ENCODE measurements at regions not wholly inside any gene's neighbourhood (a gene's known extent, or its start where the extent isn't known, plus 50 kb on each side); places are given as distances from the start of the nearest gene placed in this dataset.

GRCh38 chr3:177468331-177468730 is 271.0 kb upstream of the TBL1XR1 start:
- intact Hi-C loops (cut with micrococcal nuclease) = no loop called here
- Mint-ChIP-seq H3K27ac (no peak overlapping the region), H3K27me3 (ENCODE audit: low read depth) (no peaks in the 10 kb centered on the region), H3K4me1 (ENCODE audit: low read depth) (no peaks in the 10 kb centered on the region), H3K9me3 (peaks cover 4% of the 10 kb centered on the region), H3K36me3 (ENCODE audit: low read depth) (no peaks in the 10 kb centered on the region), H3K4me3 (ENCODE audit: low read depth) (no peak overlapping the region)
- DNase-seq (ENCODE audit: low spot score) = no peak

- Mint-ChIP-seq H3K4me1 (ENCODE audit: low read depth) (no peaks in the 10 kb centered on the region), H3K27me3 (ENCODE audit: low read depth) (no peaks in the 10 kb centered on the region), H3K27ac (no peak overlapping the region), H3K36me3 (ENCODE audit: low read depth) (no peaks in the 10 kb centered on the region), H3K9me3 (peaks cover 4% of the 10 kb centered on the region), H3K4me3 (ENCODE audit: low read depth) (no peak overlapping the region)
- intact Hi-C loops (cut with micrococcal nuclease) = no loop called here
- no peak for DNase-seq (ENCODE audit: low spot score)
These were observed 271.5 kb upstream of the TBL1XR1 start for GRCh38 chr3:177468816-177469215.

GRCh38 chr3:177469216-177469615 is 271.9 kb upstream of the TBL1XR1 start:
- intact Hi-C loops (cut with micrococcal nuclease) = no loop called here
- no peaks in the 10 kb centered on the region for H3K27me3 Mint-ChIP-seq (ENCODE audit: low read depth)

GRCh38 chr3:177470197-177470941 is 273.1 kb upstream of the TBL1XR1 start:
- intact Hi-C loops (cut with micrococcal nuclease) = no loop called here
- no peak overlapping the region for H3K27ac Mint-ChIP-seq
- H3K27me3 Mint-ChIP-seq (ENCODE audit: low read depth) = no peaks in the 10 kb centered on the region
- no peak overlapping the region for H3K4me3 Mint-ChIP-seq (ENCODE audit: low read depth)
- no peaks in the 10 kb centered on the region for H3K36me3 Mint-ChIP-seq (ENCODE audit: low read depth)
- DNase-seq (ENCODE audit: low spot score) = no peak
- no peaks in the 10 kb centered on the region for H3K4me1 Mint-ChIP-seq (ENCODE audit: low read depth)
- peaks cover 4% of the 10 kb centered on the region for H3K9me3 Mint-ChIP-seq

More at GRCh38 chr3:177469216-177469615, 271.9 kb upstream of the TBL1XR1 start:
- Mint-ChIP-seq H3K4me3 (ENCODE audit: low read depth) (no peak overlapping the region), H3K4me1 (ENCODE audit: low read depth) (no peaks in the 10 kb centered on the region), H3K36me3 (ENCODE audit: low read depth) (no peaks in the 10 kb centered on the region), H3K9me3 (peaks cover 4% of the 10 kb centered on the region), H3K27ac (no peak overlapping the region)
- no peak for DNase-seq (ENCODE audit: low spot score)

- H3K36me3 Mint-ChIP-seq (ENCODE audit: low read depth) = no peaks in the 10 kb centered on the region
- no peaks in the 10 kb centered on the region for H3K4me1 Mint-ChIP-seq (ENCODE audit: low read depth)
- H3K9me3 Mint-ChIP-seq = peaks cover 4% of the 10 kb centered on the region
- no peak overlapping the region for H3K4me3 Mint-ChIP-seq (ENCODE audit: low read depth)
- H3K27me3 Mint-ChIP-seq (ENCODE audit: low read depth) = no peaks in the 10 kb centered on the region
- no peak for DNase-seq (ENCODE audit: low spot score)
- intact Hi-C loops (cut with micrococcal nuclease) = no loop called here
- H3K27ac Mint-ChIP-seq = no peak overlapping the region
These were observed 274.6 kb upstream of the TBL1XR1 start for GRCh38 chr3:177471733-177472480.

DNA sequence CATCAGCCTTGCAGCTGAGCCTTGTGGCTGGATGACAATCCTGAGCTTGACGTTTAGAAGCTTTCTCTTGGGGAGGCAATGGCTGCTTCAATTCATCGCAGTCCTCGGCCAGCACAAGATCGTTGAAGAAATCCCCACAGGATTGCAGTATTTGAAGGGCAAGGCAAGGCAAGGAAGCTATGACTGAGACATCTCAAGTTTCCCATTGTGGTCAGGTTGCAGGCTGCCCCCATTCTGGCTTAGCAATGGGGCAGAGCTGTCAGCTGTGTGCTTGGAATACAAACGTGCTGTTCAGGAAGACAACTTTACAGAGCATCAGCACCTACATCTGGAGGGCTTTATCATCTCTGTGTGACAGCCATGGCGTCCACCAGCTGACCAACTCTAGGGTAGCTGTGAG is 275.9 kb upstream of the TBL1XR1 start:
- Mint-ChIP-seq H3K27me3 (ENCODE audit: low read depth) (no peaks in the 10 kb centered on the region), H3K36me3 (ENCODE audit: low read depth) (no peaks in the 10 kb centered on the region), H3K9me3 (peaks cover 4% of the 10 kb centered on the region), H3K4me3 (ENCODE audit: low read depth) (no peak overlapping the region), H3K27ac (no peak overlapping the region), H3K4me1 (ENCODE audit: low read depth) (no peaks in the 10 kb centered on the region)
- no peak for DNase-seq (ENCODE audit: low spot score)
- intact Hi-C loops (cut with micrococcal nuclease) = no loop called here

GRCh38 chr3:177473903-177474302 is 276.6 kb upstream of the TBL1XR1 start:
- intact Hi-C loops (cut with micrococcal nuclease) = no loop called here
- H3K9me3 Mint-ChIP-seq = peaks cover 3% of the 10 kb centered on the region
- no peaks in the 10 kb centered on the region for H3K36me3 Mint-ChIP-seq (ENCODE audit: low read depth)
- H3K4me1 Mint-ChIP-seq (ENCODE audit: low read depth) = no peaks in the 10 kb centered on the region
- H3K27me3 Mint-ChIP-seq (ENCODE audit: low read depth) = no peaks in the 10 kb centered on the region
- H3K4me3 Mint-ChIP-seq (ENCODE audit: low read depth) = no peak overlapping the region
- no peak overlapping the region for H3K27ac Mint-ChIP-seq
- no peak for DNase-seq (ENCODE audit: low spot score)

DNA sequence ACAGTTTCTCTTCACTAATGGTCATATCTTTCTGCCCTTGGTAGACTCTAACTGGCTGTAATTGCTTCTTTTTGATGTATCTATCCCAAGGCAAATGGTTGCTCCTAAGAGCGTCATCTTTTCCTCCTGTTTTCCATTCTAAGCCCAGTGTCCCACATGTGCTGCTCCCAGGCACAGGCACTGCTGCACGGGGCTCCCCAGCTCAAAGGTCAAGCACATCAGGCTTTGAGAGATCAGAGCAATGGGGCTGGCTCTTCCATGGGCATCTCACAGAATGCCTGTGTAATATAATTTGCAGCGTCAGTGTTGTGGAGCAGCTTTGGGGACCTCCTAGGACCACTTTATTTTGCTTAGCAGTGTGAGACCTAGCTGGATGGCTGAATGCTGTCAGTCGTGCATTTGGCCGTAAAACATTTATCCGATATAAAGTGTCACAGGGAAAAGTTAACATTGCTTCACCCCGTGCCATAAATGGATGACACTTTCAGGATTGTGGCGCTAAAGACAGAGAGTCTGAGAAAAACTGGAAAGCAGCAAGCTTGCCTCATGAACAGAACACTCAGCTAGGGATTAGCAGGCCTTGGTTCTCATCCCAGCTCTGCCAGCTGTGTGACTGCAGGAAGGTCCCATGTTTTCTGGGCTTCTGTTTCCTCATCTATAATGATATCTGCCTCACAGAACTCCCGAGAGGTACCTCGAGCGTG is 277.5 kb upstream of the TBL1XR1 start:
- H3K9me3 Mint-ChIP-seq = no peaks in the 10 kb centered on the region
- DNase-seq (ENCODE audit: low spot score) = no peak
- intact Hi-C loops (cut with micrococcal nuclease) = no loop called here
- H3K4me1 Mint-ChIP-seq (ENCODE audit: low read depth) = no peaks in the 10 kb centered on the region
- no peak overlapping the region for H3K4me3 Mint-ChIP-seq (ENCODE audit: low read depth)
- H3K36me3 Mint-ChIP-seq (ENCODE audit: low read depth) = no peaks in the 10 kb centered on the region
- no peak overlapping the region for H3K27ac Mint-ChIP-seq
- no peaks in the 10 kb centered on the region for H3K27me3 Mint-ChIP-seq (ENCODE audit: low read depth)

GRCh38 chr3:177475356-177475665 is 278.0 kb upstream of the TBL1XR1 start:
- intact Hi-C loops (cut with micrococcal nuclease) = no loop called here
- no peak overlapping the region for H3K4me3 Mint-ChIP-seq (ENCODE audit: low read depth)
- H3K9me3 Mint-ChIP-seq = no peaks in the 10 kb centered on the region
- H3K27me3 Mint-ChIP-seq (ENCODE audit: low read depth) = no peaks in the 10 kb centered on the region
- H3K36me3 Mint-ChIP-seq (ENCODE audit: low read depth) = no peaks in the 10 kb centered on the region
- DNase-seq (ENCODE audit: low spot score) = no peak
- no peak overlapping the region for H3K27ac Mint-ChIP-seq
- H3K4me1 Mint-ChIP-seq (ENCODE audit: low read depth) = no peaks in the 10 kb centered on the region

DNA sequence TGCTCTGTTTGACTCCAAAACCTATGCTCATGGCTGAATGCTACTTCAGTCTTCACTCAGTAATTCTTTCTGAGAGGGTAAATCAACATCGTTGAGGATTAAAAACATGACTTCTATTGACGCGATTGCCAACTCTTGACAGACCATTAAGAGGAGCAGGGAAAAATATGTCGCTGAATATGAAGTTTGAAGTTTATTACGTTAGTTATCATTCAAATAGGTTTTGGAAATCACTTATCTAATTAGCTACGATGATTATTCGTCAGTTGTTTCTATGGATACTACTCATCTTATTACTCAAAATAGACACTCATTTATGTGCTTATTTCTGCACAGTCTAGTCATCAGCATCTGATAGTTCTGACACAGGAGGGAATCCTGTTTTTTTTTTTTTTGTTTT is 279.2 kb upstream of the TBL1XR1 start:
- H3K9me3 Mint-ChIP-seq = no peaks in the 10 kb centered on the region

GRCh38 chr3:177476921-177477435 is 279.7 kb upstream of the TBL1XR1 start:
- H3K36me3 Mint-ChIP-seq (ENCODE audit: low read depth) = no peaks in the 10 kb centered on the region
- H3K4me1 Mint-ChIP-seq (ENCODE audit: low read depth) = no peaks in the 10 kb centered on the region
- no peak overlapping the region for H3K4me3 Mint-ChIP-seq (ENCODE audit: low read depth)
- no peaks in the 10 kb centered on the region for H3K9me3 Mint-ChIP-seq
- no peak for DNase-seq (ENCODE audit: low spot score)
- peaks cover 2% of the 10 kb centered on the region for H3K27me3 Mint-ChIP-seq (ENCODE audit: low read depth)
- intact Hi-C loops (cut with micrococcal nuclease) = no loop called here
- H3K27ac Mint-ChIP-seq = no peak overlapping the region

More for the DNA sequence above, 279.2 kb upstream of the TBL1XR1 start:
- Mint-ChIP-seq H3K4me1 (ENCODE audit: low read depth) (no peaks in the 10 kb centered on the region), H3K4me3 (ENCODE audit: low read depth) (no peak overlapping the region), H3K27ac (no peak overlapping the region), H3K27me3 (ENCODE audit: low read depth) (peaks cover 2% of the 10 kb centered on the region), H3K36me3 (ENCODE audit: low read depth) (no peaks in the 10 kb centered on the region)
- no peak for DNase-seq (ENCODE audit: low spot score)
- intact Hi-C loops (cut with micrococcal nuclease) = no loop called here

GRCh38 chr3:177478170-177478867 is 281.0 kb upstream of the TBL1XR1 start:
- DNase-seq (ENCODE audit: low spot score) = no peak
- H3K9me3 Mint-ChIP-seq = no peaks in the 10 kb centered on the region
- no peaks in the 10 kb centered on the region for H3K4me1 Mint-ChIP-seq (ENCODE audit: low read depth)
- H3K36me3 Mint-ChIP-seq (ENCODE audit: low read depth) = no peaks in the 10 kb centered on the region
- peaks cover 2% of the 10 kb centered on the region for H3K27me3 Mint-ChIP-seq (ENCODE audit: low read depth)
- intact Hi-C loops (cut with micrococcal nuclease) = no loop called here
- no peak overlapping the region for H3K4me3 Mint-ChIP-seq (ENCODE audit: low read depth)
- H3K27ac Mint-ChIP-seq = no peak overlapping the region
